ENCODE measurements at regions not wholly inside any gene's neighbourhood (a gene's known extent, or its start where the extent isn't known, plus 50 kb on each side); places are given as distances from the start of the nearest gene placed in this dataset.

DNA sequence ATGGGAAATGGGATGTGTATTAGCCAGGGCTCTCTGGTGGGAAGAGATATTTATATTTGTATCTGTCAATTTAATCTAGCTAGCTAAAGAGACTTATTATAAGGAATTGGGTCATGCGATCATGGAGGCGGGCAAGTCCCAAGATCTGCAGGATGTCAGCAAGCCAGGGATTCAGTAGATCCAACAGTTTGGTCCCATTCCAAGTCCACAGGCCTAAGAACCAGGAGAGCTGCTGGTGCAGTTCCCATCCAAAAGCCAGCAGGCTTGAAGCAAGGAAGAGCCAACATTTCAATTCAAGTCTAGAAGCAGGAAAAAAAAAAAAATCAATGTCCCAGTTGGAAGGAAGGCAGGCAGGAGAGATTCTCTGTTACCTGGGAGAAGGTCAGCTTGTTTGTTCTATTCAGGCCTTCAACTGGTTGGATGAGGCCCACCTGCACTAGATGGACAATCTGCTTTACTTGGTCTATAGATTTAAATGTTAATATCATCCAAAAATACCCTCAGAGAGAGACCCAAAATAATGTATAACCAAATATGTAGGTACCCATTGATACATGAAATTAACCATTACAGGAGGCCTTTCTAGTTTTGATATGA is 60.7 kb upstream of the BCAT1 start:
- DNase-seq (ENCODE audit: low spot score), result no peak

DNA sequence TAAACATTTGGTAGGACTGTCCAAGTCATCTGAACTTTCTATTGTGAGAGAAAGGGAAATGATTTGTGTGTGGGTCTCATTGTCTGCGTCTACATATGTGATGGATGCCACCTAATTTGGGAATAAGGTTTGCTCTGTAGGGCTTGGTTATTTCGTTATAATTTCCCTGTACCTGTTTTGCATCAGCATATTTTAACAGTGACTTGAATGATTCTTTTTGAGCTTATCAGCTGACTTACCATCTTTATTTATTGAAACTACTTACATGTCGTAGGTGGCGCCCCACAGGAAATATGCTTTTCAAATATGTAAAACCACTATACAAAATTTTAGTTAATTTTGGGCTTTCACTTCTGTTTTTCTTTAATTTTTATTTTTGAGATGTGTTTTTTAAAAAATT is 56.5 kb upstream of the BCAT1 start:
- no peak for DNase-seq (ENCODE audit: low spot score)

DNA sequence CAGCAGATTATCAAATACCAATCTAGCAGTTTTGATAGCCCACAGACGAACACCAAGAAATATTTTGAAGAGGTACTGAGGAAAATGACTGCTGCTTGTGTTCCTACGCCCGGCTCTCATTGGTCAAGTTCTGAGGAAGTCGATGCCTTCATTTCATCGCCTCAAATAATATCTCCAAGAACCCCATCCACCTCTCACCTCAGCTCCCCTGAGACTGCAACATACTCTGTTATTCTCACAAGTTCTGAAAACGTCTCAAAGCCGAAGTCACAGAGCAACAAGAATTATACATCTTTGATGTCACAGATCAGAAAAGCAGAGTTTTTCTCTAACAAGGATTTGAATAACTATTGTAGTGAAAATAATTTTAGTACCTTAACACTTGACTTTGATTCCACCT is 55.5 kb upstream of the BCAT1 start:
- DNase-seq (ENCODE audit: low spot score), result no peak

DNA sequence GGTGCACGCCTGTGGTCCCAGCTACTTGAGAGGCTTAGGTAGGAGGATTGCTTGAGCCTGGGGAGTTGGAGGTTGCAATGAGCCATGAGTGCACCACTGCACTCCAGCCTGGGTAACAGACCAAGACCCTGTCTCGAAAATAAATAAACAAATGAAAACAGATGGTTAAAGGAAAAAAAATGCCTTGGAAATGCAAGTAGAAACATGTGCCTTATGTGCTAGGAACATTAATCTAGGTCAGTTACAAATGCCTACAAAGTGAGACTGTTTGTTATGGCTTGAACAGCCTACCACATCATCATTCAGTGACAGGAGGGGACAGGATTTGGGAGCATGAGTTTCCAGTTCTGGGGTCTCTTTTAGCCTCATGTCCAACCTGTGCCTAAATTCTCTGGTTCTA is 52.4 kb upstream of the BCAT1 start:
- no peak for DNase-seq (ENCODE audit: low spot score)
